H1 (cell line): ENCODE measurements at regions not wholly inside any gene's neighbourhood (a gene's known extent, or its start where the extent isn't known, plus 50 kb on each side); places are given as distances from the start of the nearest gene placed in this dataset.

Experiments used
- CTCF ChIA-PET: fragments of 300-600 bp; sonication (Branson Sonifier 250); formaldehyde crosslinking; loops from one replicate; lab custom pipeline; 2021; ENCODE audit not compliant: partially characterized antibody; lab: Charles Lee
- POLR2A ChIA-PET: fragments of 300-600 bp; sonication (Branson Sonifier 250); formaldehyde crosslinking; loops from one replicate; lab custom pipeline; 2021; ENCODE audit warnings: inconsistent platforms; ENCODE audit not compliant: partially characterized antibody; lab: Charles Lee
- DNase-seq, 2 experiments: peaks; one replicate each; pipeline versions ENCODE4 v3.0.0 to v3.0.0-alpha.2; 2010 to 2022; ENCODE audit warnings: low spot score in 2 of 2, low read depth in 1 of 2, mixed read lengths in 1 of 2
- FAIRE-seq: peaks from 2 replicates; lab custom pipeline; 2011; peaks lifted over from hg19 to GRCh38; lab: Jason Lieb, UNC
- H2AFZ ChIP-seq: 2 replicates; pipeline ENCODE4 v1.8.1; 2012; ENCODE audit warnings: low read length, inconsistent platforms
- H2AK5ac ChIP-seq: 2 replicates; pipeline ENCODE4 v1.6.1; 2013; ENCODE audit warnings: low read depth, low read length
- H2BK120ac ChIP-seq: replicated peaks from 2 replicates; pipeline ENCODE3; 2013; ENCODE audit warnings: low read depth, low read length, inconsistent platforms
- H2BK12ac ChIP-seq: 2 replicates; pipeline ENCODE4 v1.6.1; 2013; ENCODE audit warnings: low read depth, low read length
- H2BK15ac ChIP-seq: 2 replicates; pipeline ENCODE4 v1.6.1; 2013; ENCODE audit warnings: low read length
- H2BK20ac ChIP-seq: 2 replicates; pipeline ENCODE4 v1.6.1; 2013; ENCODE audit warnings: low read length
- H2BK5ac ChIP-seq: 2 replicates; pipeline ENCODE4 v1.6.1; 2013; ENCODE audit warnings: low read depth, low read length
- H3K14ac ChIP-seq: 2 replicates; pipeline ENCODE4 v1.6.1; 2013; ENCODE audit warnings: inconsistent platforms; ENCODE audit not compliant: insufficient read length
- H3K18ac ChIP-seq: 2 replicates; pipeline ENCODE4 v1.6.1; 2013; ENCODE audit warnings: low read length; ENCODE audit errors: extremely low read depth
- H3K23ac ChIP-seq: 2 replicates; pipeline ENCODE4 v1.6.1; 2013; ENCODE audit warnings: inconsistent platforms; ENCODE audit not compliant: insufficient read length
- H3K23me2 ChIP-seq: 2 replicates; pipeline ENCODE4 v1.6.1; 2013; ENCODE audit warnings: low read depth, low read length
- H3K27ac ChIP-seq: 2 replicates; pipeline ENCODE4 v1.6.1; 2011; ENCODE audit warnings: low read depth, low read length, inconsistent platforms
- H3K27me3 ChIP-seq, 4 experiments: replicated peaks in 1 of 4; 1 replicate in 1 of 4; 2 replicates in 3 of 4; pipeline versions ENCODE4 v1.6.1 to v1.8.1; 2011 to 2013; ENCODE audit warnings: low read length in 3 of 4, mild to moderate bottlenecking in 3 of 4, inconsistent platforms in 2 of 4, mixed read lengths in 2 of 4, moderate library complexity in 1 of 4; ENCODE audit not compliant: control insufficient read depth in 3 of 4, insufficient read depth in 3 of 4; ENCODE audit errors: extremely low read depth in 1 of 4
- H3K36me3 ChIP-seq, 4 experiments: 2 replicates each; pipeline versions ENCODE4 v1.6.1 to v1.8.1; 2011 to 2013; ENCODE audit warnings: mild to moderate bottlenecking in 4 of 4, low read length in 3 of 4, moderate library complexity in 2 of 4, control low read depth in 1 of 4, inconsistent platforms in 1 of 4; ENCODE audit not compliant: insufficient read depth in 4 of 4, control insufficient read depth in 2 of 4
- H3K4ac ChIP-seq: replicated peaks from 2 replicates; pipeline ENCODE3; 2013; ENCODE audit warnings: low read length, low read depth, mixed read lengths, inconsistent platforms; ENCODE audit not compliant: insufficient read length
- H3K4me1 ChIP-seq, 4 experiments: replicated peaks in 1 of 4; 1 replicate in 1 of 4; 2 replicates in 3 of 4; pipeline versions ENCODE4 v1.6.1 to v1.8.1; 2011 to 2013; ENCODE audit warnings: low read length in 3 of 4, inconsistent platforms in 2 of 4, mixed read lengths in 1 of 4; ENCODE audit not compliant: insufficient read depth in 4 of 4, control insufficient read depth in 3 of 4
- H3K4me2 ChIP-seq, 2 experiments: 2 replicates each; pipeline versions ENCODE4 v1.6.1 to v1.8.1; 2011 to 2013; ENCODE audit warnings: low read depth in 2 of 2, low read length in 2 of 2, control low read depth in 1 of 2, inconsistent platforms in 1 of 2, mild to moderate bottlenecking in 1 of 2; ENCODE audit not compliant: insufficient read depth in 1 of 2
- H3K4me3 ChIP-seq, 4 experiments: fragments of 200-600, 300-600 bp in 1 of 4; sonication (generic), shearing (Covaris generic), sonication (Bioruptor Twin) in 1 of 4; 2 replicates each; pipeline versions ENCODE4 v1.5.1 to v1.8.1; 2011 to 2016; ENCODE audit warnings: low read length in 4 of 4, low read depth in 3 of 4, control low read depth in 2 of 4, inconsistent platforms in 2 of 4, mild to moderate bottlenecking in 2 of 4, mixed read lengths in 1 of 4, moderate library complexity in 1 of 4; ENCODE audit not compliant: insufficient read depth in 2 of 4; ENCODE audit errors: extremely low read depth in 1 of 4
- H3K56ac ChIP-seq: replicated peaks from 2 replicates; pipeline ENCODE3; 2013; ENCODE audit warnings: low read depth, mild to moderate bottlenecking, mixed read lengths, low read length, inconsistent platforms; ENCODE audit not compliant: insufficient read length
- H3K79me1 ChIP-seq: 2 replicates; pipeline ENCODE4 v1.6.1; 2013; ENCODE audit warnings: low read depth, low read length, control low read depth
- H3K79me2 ChIP-seq, 2 experiments: 2 replicates each; pipeline versions ENCODE4 v1.6.1 to v1.8.1; 2012 to 2013; ENCODE audit warnings: low read length in 2 of 2, mild to moderate bottlenecking in 2 of 2, inconsistent platforms in 1 of 2; ENCODE audit not compliant: insufficient read depth in 2 of 2, control insufficient read depth in 1 of 2
- H3K9ac ChIP-seq, 4 experiments: replicated peaks in 1 of 4; 1 replicate in 1 of 4; 2 replicates in 3 of 4; pipeline versions ENCODE4 v1.6.1 to v1.8.1; 2011 to 2013; ENCODE audit warnings: low read depth in 3 of 4, low read length in 3 of 4, control low read depth in 2 of 4, mild to moderate bottlenecking in 2 of 4, moderate library complexity in 2 of 4, inconsistent platforms in 1 of 4; ENCODE audit errors: extremely low read depth in 1 of 4
- H3K9me3 ChIP-seq, 2 experiments: 2 replicates each; pipeline versions ENCODE4 v1.6.1 to v1.8.1; 2012 to 2013; ENCODE audit warnings: mild to moderate bottlenecking in 2 of 2, moderate library complexity in 2 of 2, control low read depth in 1 of 2, inconsistent platforms in 1 of 2, low read depth in 1 of 2, low read length in 1 of 2, mixed read lengths in 1 of 2; ENCODE audit not compliant: insufficient read depth in 2 of 2
- H4K20me1 ChIP-seq, 2 experiments: replicated peaks in 1 of 2; 2 replicates each; pipeline versions ENCODE3 to v1.8.1; 2011 to 2013; ENCODE audit warnings: inconsistent platforms in 2 of 2, low read length in 2 of 2, mild to moderate bottlenecking in 1 of 2; ENCODE audit not compliant: insufficient read depth in 2 of 2, control insufficient read depth in 1 of 2
- H4K5ac ChIP-seq: 2 replicates; pipeline ENCODE4 v1.6.1; 2013; ENCODE audit warnings: low read length, low read depth, mixed read lengths, inconsistent platforms; ENCODE audit not compliant: insufficient read length
- H4K8ac ChIP-seq: 2 replicates; pipeline ENCODE4 v1.8.0; 2013; ENCODE audit warnings: mild to moderate bottlenecking, moderate library complexity, low read length, inconsistent platforms; ENCODE audit not compliant: insufficient read depth; ENCODE audit errors: extremely low read depth
- H4K91ac ChIP-seq: replicated peaks from 2 replicates; pipeline ENCODE3; 2013; ENCODE audit warnings: low read length, mixed read lengths, inconsistent platforms; ENCODE audit not compliant: insufficient read length
- ASH2L ChIP-seq: fragments of 200-600, 300-600 bp; sonication (generic); IDR thresholded peaks from one replicate; pipeline ENCODE4 v1.7.1; 2017; ENCODE audit warnings: low read length
- CBX8 ChIP-seq: fragments of 300-800, 300-1000 bp; sonication (generic); IDR thresholded peaks from 2 replicates; pipeline ENCODE4 v1.7.1; 2016; ENCODE audit warnings: low read depth, low read length, borderline replicate concordance
- CEBPB ChIP-seq: IDR thresholded peaks from 2 replicates; pipeline ENCODE4 v1.6.1; 2012; ENCODE audit warnings: low read depth, low read length
- FOSL1 ChIP-seq: IDR thresholded peaks from 2 replicates; pipeline ENCODE4 v1.6.1; 2011; ENCODE audit warnings: mild to moderate bottlenecking, low read depth, low read length, moderate library complexity; ENCODE audit not compliant: insufficient read depth
- POLR2A ChIP-seq, 2 experiments: IDR thresholded peaks; 1 replicate in 1 of 2; 2 replicates in 1 of 2; pipeline ENCODE4 v1.6.1; 2011; ENCODE audit warnings: low read depth in 2 of 2, low read length in 2 of 2, mild to moderate bottlenecking in 2 of 2; ENCODE audit errors: control extremely low read depth in 1 of 2
- POU5F1 ChIP-seq: IDR thresholded peaks from 2 replicates; pipeline ENCODE4 v1.6.1; 2011; ENCODE audit warnings: low read depth, mild to moderate bottlenecking, low read length, moderate library complexity
- SRF ChIP-seq: IDR thresholded peaks from 2 replicates; pipeline ENCODE4 v1.6.1; 2011; ENCODE audit warnings: mild to moderate bottlenecking, low read depth, low read length, moderate library complexity
- TEAD4 ChIP-seq: IDR thresholded peaks from 2 replicates; pipeline ENCODE4 v1.6.1; 2012; ENCODE audit warnings: low read depth, low read length, inconsistent platforms, mixed read lengths
- WGBS, 2 experiments: shearing (Covaris generic) in 1 of 2; methylation state at CpG; one replicate each; pipeline versions ENCODE4 v1.1.6 to v1.1.7; 2013 to 2015; ENCODE audit warnings: low lambda C conversion rate in 2 of 2, mixed read lengths in 2 of 2, inconsistent platforms in 1 of 2, low coverage in 1 of 2, missing lambda C conversion rate in 1 of 2; ENCODE audit not compliant: insufficient replicate concordance in 2 of 2, insufficient coverage in 1 of 2, insufficient read length in 1 of 2; ENCODE audit errors: extremely low coverage in 1 of 2, missing lambda C conversion rate in 1 of 2; 5-methylcytosine and 5-hydroxymethylcytosine counted together
- TF ChIP-seq, protein P1 (sequence below): IDR thresholded peaks from 2 replicates; pipeline ENCODE4 v1.6.1; 2011; ENCODE audit warnings: low read length, improper control_type of control experiment

DNA sequence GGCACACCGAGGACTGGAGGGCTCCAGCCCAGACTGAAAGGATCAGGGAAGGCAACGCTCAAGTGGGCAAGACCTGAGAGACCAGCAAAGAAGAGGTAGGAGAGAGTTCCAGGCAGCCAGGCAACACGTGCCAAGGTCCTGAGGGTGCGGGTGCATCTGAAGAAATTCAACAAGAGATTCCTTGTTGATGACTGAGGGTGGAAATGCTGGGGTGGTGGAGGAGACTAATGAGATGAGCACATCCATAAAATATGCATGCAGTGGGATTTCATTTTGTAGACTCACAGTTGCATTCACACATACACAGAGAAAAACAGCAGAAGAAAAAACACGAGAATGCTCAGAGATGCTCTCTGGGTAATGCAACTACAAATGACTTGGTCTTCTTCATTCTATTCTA is 154.8 kb upstream of the FOXF1 start:
- H3K9ac ChIP-seq, result no peak overlapping the region
- H4K20me1 ChIP-seq, result no peaks in the 10 kb centered on the region
- 92% methylated on average over 5 of the region's 5 CpGs; no CpG with 5 or more reads in 1 of the 2 experiments for WGBS, 2 experiments

More for the DNA sequence above, 154.8 kb upstream of the FOXF1 start:
- Histone ChIP-seq H2BK15ac (no peak overlapping the region), H3K14ac (no peak overlapping the region), H4K5ac (no peak overlapping the region), H2BK12ac (no peak overlapping the region), H2BK20ac (no peak overlapping the region), H3K79me1 (no peaks in the 10 kb centered on the region), H2AFZ (no peak overlapping the region), H4K91ac (no peak overlapping the region), H3K18ac (no peak overlapping the region), H3K23me2 (no peaks in the 10 kb centered on the region), H3K4me2 (no peak overlapping the region), H3K56ac (no peak overlapping the region), H2BK120ac (no peak overlapping the region), H2AK5ac (no peak overlapping the region), H3K4me3 (no peak overlapping the region), H4K8ac (no peak overlapping the region)
- POLR2A ChIA-PET, result no interaction called here
- no peak for TF ChIP-seq CEBPB
- TF ChIP-seq, protein P1, sequence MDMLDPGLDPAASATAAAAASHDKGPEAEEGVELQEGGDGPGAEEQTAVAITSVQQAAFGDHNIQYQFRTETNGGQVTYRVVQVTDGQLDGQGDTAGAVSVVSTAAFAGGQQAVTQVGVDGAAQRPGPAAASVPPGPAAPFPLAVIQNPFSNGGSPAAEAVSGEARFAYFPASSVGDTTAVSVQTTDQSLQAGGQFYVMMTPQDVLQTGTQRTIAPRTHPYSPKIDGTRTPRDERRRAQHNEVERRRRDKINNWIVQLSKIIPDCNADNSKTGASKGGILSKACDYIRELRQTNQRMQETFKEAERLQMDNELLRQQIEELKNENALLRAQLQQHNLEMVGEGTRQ, result no peak
- TF ChIP-seq ASH2L, result no peak
- TF ChIP-seq TEAD4, result no peak
- no peak for TF ChIP-seq FOSL1
- TF ChIP-seq POU5F1, result no peak
- TF ChIP-seq CBX8, result no peak
- TF ChIP-seq SRF, result no peak
- TF ChIP-seq POLR2A (IDR thresholded peaks at IDR 0.05; ENCODE audit: control extremely low read depth in 1 of 2, low read depth in 2 of 2, low read length in 2 of 2), result no peak
- TF ChIP-seq, all 59 proteins: peak for 0
- H3K9me3 ChIP-seq, result peaks cover 8% of the 10 kb centered on the region in 2 experiments; a peak in 3 of 4 replicates
- no peak overlapping the region for H3K23ac ChIP-seq
- FAIRE-seq, result no peak
- H3K4ac ChIP-seq, result no peak overlapping the region
- CTCF ChIA-PET, result interaction anchor here (1.0 to 1.4 kb wide), 3 partner anchors 13 to 307 kb away, joined by 3 read pairs; no protein-coding TSS in a partner anchor
- H3K27ac ChIP-seq, result no peak overlapping the region
- 0 out of 7 replicates have a peak, but pooled peaks cover 0 to 3% (median 0%) of the 10 kb centered on the region in 4 experiments for H3K27me3 ChIP-seq
- H2BK5ac ChIP-seq, result no peak overlapping the region
- H3K4me1 ChIP-seq, result peaks cover 0 to 22% (median 4%) of the 10 kb centered on the region in 4 experiments; a peak in 3 of 7 replicates
- no peaks in the 10 kb centered on the region for H3K79me2 ChIP-seq
- no peak for DNase-seq
- no peaks in the 10 kb centered on the region for H3K36me3 ChIP-seq
